Nephron progenitor cell (in vitro differentiated cells): ENCODE measurements at regions not wholly inside any gene's neighbourhood (a gene's known extent, or its start where the extent isn't known, plus 50 kb on each side); places are given as distances from the start of the nearest gene placed in this dataset.

ENCODE experiments used
- DNase-seq: peaks from one replicate; pipeline ENCODE4 v3.0.0; 2021
- H3K27ac Mint-ChIP-seq: 2 replicates; pipeline ENCODE4 v1.8.0; 2021; ENCODE audit warnings: mild to moderate bottlenecking, moderate library complexity, mixed read lengths
- H3K27me3 Mint-ChIP-seq: 2 replicates; pipeline ENCODE4 v1.8.0; 2021; ENCODE audit warnings: mild to moderate bottlenecking, low read depth, mixed read lengths; ENCODE audit not compliant: poor library complexity
- H3K36me3 Mint-ChIP-seq: 2 replicates; pipeline ENCODE4 v1.8.0; 2021; ENCODE audit warnings: low read depth, mixed read lengths
- H3K4me1 Mint-ChIP-seq: 2 replicates; pipeline ENCODE4 v1.8.0; 2021; ENCODE audit warnings: mixed read lengths
- H3K4me3 Mint-ChIP-seq: 2 replicates; pipeline ENCODE4 v1.8.0; 2021; ENCODE audit warnings: mild to moderate bottlenecking, moderate library complexity, mixed read lengths
- H3K9me3 Mint-ChIP-seq: 2 replicates; pipeline ENCODE4 v1.8.0; 2021; ENCODE audit warnings: mild to moderate bottlenecking, moderate library complexity, mixed read lengths
- TF ChIP-seq, protein P1 (sequence below): fragments of 200-600 bp; sonication (generic); IDR thresholded peaks from 2 replicates; pipeline ENCODE4 v1.5.0; 2021; ENCODE audit warnings: antibody characterized with exemption

DNA sequence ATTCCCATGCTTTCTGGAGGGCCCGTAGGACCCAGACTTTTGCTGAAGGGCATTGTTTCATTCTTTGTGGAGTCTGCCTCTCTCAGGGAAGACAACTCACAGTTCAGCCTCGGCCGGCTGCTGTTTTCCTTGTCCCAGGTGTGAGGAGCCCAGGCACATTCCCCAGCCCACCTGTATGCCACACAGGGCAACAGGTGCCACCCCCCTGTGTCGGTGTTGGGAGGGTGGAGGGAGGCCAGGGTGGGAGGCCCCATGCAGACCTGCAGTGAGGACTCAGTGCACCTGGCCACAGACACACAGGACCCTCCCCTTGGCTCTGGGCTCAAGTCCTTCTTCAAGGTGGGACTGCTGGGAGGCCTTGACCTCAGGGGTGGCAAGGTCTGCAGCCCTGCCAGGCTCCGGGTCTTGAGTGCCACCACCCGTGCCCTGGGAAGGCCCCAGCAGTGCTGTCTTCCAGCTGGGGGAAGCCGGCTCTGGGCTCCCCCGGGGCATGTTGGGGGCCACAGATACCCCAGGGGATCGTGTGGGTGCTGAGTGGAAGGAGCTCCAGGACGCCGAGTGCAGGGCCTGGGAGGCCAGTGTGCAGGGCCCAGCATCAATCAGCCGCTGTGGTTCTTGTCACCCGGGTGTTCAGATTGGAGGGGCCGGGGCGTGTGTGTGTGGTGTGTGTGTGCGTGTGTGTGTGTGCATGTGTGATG is 1286.1 kb downstream of the BRD1 start:
- Mint-ChIP-seq H3K9me3 (no peaks in the 10 kb centered on the region), H3K27ac (no peak overlapping the region), H3K36me3 (no peaks in the 10 kb centered on the region), H3K4me3 (no peak overlapping the region), H3K27me3 (peaks cover 7% of the 10 kb centered on the region), H3K4me1 (peaks cover 21% of the 10 kb centered on the region)
- TF ChIP-seq, protein P1, sequence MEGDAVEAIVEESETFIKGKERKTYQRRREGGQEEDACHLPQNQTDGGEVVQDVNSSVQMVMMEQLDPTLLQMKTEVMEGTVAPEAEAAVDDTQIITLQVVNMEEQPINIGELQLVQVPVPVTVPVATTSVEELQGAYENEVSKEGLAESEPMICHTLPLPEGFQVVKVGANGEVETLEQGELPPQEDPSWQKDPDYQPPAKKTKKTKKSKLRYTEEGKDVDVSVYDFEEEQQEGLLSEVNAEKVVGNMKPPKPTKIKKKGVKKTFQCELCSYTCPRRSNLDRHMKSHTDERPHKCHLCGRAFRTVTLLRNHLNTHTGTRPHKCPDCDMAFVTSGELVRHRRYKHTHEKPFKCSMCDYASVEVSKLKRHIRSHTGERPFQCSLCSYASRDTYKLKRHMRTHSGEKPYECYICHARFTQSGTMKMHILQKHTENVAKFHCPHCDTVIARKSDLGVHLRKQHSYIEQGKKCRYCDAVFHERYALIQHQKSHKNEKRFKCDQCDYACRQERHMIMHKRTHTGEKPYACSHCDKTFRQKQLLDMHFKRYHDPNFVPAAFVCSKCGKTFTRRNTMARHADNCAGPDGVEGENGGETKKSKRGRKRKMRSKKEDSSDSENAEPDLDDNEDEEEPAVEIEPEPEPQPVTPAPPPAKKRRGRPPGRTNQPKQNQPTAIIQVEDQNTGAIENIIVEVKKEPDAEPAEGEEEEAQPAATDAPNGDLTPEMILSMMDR, result no peak
- no peak for DNase-seq

DNA sequence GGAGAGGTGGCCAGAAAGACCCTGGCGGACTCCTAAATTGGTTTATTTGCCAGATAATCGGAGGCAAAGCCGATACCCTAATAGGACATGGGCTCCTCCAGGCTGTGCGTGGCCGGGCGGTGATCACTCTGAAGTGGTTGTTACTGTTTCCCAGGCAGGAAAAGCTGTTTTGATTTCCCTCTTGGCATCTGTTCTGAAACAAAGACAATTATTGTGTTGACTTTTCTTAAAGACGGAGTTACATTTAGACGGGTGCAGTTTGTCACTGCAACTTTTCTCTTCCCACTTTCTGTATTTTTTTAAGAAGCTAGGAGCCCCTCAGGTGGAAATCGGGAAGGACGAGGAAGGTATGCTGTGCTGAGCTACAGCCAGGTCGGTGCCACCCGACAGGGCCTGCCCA is 1288.4 kb downstream of the BRD1 start:
- H3K27ac Mint-ChIP-seq, result no peak overlapping the region
- TF ChIP-seq, protein P1, result no peak
- H3K9me3 Mint-ChIP-seq, result no peaks in the 10 kb centered on the region
- no peak overlapping the region for H3K4me3 Mint-ChIP-seq
- no peak for DNase-seq
- no peaks in the 10 kb centered on the region for H3K36me3 Mint-ChIP-seq
- H3K27me3 Mint-ChIP-seq, result peaks cover 3% of the 10 kb centered on the region
- peaks cover 21% of the 10 kb centered on the region for H3K4me1 Mint-ChIP-seq

DNA sequence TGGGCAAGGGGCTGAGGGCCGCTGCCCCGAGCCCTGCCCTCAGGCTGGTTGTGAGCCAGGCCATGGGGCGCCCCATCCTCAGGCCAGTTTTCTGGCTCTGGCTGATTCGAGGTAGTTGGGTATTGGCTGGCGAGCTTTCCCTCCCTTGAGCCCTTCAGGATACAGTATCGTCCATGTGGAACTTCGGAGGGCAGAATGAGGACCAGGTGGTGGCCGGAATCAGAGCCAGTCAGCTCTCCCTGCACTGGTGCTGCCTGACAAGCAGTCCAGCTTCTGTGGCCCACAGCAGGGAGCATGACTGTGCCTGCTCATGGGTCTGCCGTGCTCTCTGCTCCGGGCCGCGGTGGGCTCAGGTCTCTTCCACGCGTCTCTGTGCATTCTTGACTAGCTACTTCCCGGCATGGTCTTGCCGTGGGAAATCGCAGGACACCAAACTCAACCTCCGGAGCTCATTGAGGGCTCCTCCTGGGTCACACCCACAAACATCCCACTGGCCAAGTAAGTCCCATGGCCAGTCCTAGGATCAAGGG is 1289.3 kb downstream of the BRD1 start:
- DNase-seq, result no peak
- Mint-ChIP-seq H3K4me1 (peaks cover 21% of the 10 kb centered on the region), H3K4me3 (no peak overlapping the region), H3K27ac (no peak overlapping the region), H3K27me3 (peaks cover 7% of the 10 kb centered on the region), H3K36me3 (no peaks in the 10 kb centered on the region), H3K9me3 (no peaks in the 10 kb centered on the region)
- TF ChIP-seq, protein P1, result no peak

DNA sequence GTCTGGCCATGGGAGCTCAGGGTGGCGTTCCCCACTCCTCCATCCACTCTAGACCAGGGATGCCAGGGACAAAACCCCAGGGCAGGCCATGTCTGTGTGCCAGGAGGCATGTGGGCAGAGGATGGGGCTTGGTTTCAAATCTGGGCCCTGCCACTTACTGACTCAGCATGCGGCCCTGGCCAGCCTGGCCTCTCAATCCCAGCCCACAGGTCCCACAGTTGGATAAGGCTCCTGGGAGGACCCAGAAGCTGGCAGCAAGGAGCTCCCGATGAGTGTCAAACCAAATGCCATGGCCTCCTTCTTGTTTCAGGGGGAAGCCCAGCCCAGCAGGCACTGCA is 1290.4 kb downstream of the BRD1 start:
- H3K27ac Mint-ChIP-seq, result no peak overlapping the region
- DNase-seq, result no peak
- H3K27me3 Mint-ChIP-seq, result peaks cover 7% of the 10 kb centered on the region
- H3K4me1 Mint-ChIP-seq, result peaks cover 11% of the 10 kb centered on the region
- no peaks in the 10 kb centered on the region for H3K9me3 Mint-ChIP-seq
- H3K4me3 Mint-ChIP-seq, result no peak overlapping the region
- no peaks in the 10 kb centered on the region for H3K36me3 Mint-ChIP-seq
- TF ChIP-seq, protein P1, result no peak

DNA sequence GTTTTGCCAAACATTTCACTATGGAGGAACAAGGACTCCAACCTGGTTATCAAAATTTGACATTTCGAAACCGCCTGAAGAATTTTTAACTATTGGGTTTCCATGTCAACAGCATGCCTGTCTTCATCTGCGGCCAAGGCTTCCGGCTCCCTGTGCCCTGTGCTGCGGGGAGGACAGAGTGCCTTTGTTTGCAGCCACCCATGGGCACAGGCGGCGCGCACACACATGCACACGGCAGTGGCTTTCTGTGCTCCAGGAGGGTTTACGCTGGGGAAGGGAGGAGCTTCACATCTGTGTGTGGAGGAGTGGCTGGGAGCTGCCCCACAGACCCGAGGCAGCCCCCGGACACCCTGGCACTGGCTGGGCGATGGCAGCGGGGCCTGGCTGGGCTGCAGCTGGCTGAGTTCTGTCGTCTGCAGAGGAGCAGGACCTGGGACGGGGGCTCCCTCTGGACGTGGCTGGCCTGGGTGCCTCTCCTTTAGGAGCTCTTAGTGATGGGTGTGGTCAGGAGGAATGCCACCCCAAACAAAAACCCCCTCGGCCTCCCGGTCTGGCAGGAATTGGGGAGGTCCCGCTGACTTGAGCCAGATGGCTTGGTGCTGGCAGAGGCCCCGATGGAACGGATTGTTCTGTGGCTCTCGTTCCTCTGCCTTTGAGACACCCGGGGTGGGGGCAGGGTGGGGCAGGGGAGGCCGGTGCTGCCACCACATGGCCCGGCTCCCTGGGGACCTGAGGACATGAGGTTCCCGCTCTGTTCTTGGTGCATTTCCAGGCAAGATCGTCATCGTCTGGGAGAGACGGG is 1290.9 kb downstream of the BRD1 start:
- TF ChIP-seq, protein P1, result no peak
- H3K27ac Mint-ChIP-seq, result no peak overlapping the region
- H3K4me3 Mint-ChIP-seq, result no peak overlapping the region
- DNase-seq, result no peak
- H3K4me1 Mint-ChIP-seq, result peaks cover 10% of the 10 kb centered on the region
- H3K36me3 Mint-ChIP-seq, result no peaks in the 10 kb centered on the region
- no peaks in the 10 kb centered on the region for H3K9me3 Mint-ChIP-seq
- H3K27me3 Mint-ChIP-seq, result peaks cover 4% of the 10 kb centered on the region
